Right lobe of liver (tissue), 4 donors: ENCODE measurements at regions not wholly inside any gene's neighbourhood (a gene's known extent, or its start where the extent isn't known, plus 50 kb on each side); places are given as distances from the start of the nearest gene placed in this dataset.

ENCODE experiments used
- POLR2A ChIP-seq: fragments of 450-650 bp; IDR thresholded peaks from one replicate; pipeline ENCODE4 v1.6.1; 2017; ENCODE audit warnings: antibody characterized with exemption, mild to moderate bottlenecking
- TF ChIP-seq, protein P1 (sequence below), 4 donors: fragments of 200-600 bp in 3 of 4; fragments of 450-650 bp in 1 of 4; IDR thresholded peaks; one replicate each; pipeline versions ENCODE4 v1.5.1 to v1.8.0; 2016 to 2022; ENCODE audit warnings: antibody characterized with exemption in 4 of 4, mild to moderate bottlenecking in 2 of 4
- donor health status: DM: no; HTN: no; CAD: no.
- donor health status: DM: no; HTN: no; CAD: no.
- donor health status: DM: no; HTN: yes; CAD: no.

DNA sequence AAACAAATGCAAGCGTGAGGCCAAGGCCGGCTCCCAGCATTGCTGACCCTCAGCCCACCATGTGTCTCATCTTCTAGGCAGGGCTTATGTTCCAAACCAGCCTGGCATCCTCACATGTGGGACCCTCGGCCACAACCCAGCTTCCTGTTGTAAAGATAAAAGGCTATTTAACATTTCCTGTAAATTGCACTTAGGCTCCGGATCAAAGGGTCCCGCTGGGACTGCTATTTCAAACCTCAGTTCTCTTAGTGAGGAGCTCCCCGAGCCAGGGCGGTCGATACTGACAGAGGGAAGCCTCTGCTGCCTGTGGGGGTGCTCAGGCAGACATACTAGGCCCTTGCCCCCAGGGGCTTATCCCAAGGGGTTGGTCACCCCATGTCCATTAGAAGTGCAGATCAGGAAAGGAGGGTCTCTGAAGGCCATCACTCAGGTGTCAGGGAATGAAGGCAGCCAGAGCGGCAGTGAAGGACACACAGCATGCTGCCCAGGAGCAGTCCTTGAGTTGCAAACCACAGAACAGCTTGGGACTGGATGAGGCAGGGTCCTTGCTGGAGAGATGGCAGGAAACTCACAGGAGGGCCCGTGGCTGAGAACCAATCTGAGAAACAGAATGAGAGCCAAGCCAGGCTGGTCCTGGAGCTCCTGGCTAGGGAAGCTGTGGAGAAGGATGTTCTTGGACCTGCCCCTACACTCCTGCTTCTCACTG lies 239.9 kb downstream of the TLE3 start:
- no peak for TF ChIP-seq POLR2A
- TF ChIP-seq, protein P1, sequence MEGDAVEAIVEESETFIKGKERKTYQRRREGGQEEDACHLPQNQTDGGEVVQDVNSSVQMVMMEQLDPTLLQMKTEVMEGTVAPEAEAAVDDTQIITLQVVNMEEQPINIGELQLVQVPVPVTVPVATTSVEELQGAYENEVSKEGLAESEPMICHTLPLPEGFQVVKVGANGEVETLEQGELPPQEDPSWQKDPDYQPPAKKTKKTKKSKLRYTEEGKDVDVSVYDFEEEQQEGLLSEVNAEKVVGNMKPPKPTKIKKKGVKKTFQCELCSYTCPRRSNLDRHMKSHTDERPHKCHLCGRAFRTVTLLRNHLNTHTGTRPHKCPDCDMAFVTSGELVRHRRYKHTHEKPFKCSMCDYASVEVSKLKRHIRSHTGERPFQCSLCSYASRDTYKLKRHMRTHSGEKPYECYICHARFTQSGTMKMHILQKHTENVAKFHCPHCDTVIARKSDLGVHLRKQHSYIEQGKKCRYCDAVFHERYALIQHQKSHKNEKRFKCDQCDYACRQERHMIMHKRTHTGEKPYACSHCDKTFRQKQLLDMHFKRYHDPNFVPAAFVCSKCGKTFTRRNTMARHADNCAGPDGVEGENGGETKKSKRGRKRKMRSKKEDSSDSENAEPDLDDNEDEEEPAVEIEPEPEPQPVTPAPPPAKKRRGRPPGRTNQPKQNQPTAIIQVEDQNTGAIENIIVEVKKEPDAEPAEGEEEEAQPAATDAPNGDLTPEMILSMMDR (IDR thresholded peaks at IDR 0.05), result no peak
